HEK293 (cell line): ENCODE measurements at regions not wholly inside any gene's neighbourhood (a gene's known extent, or its start where the extent isn't known, plus 50 kb on each side); places are given as distances from the start of the nearest gene placed in this dataset.

Experiments used
- CTCF ChIA-PET: fragments of 350-600 bp; formaldehyde crosslinking; extraction: SDS; loops from one replicate; lab custom pipeline; 2021; ENCODE audit warnings: antibody characterized with exemption; lab: Yijun Ruan, JAX
- POLR2A ChIA-PET: fragments of 300-600 bp; formaldehyde crosslinking; extraction: SDS; loops from one replicate; lab custom pipeline; 2020; ENCODE audit warnings: antibody characterized with exemption, inconsistent platforms; lab: Yijun Ruan, JAX
- H3K27ac ChIP-seq: fragments of 200-500 bp; sonication (Bioruptor generic); 2 replicates; pipeline ENCODE4 v1.5.1; 2014; ENCODE audit warnings: low read depth, low read length, control low read depth, inconsistent platforms; ENCODE audit errors: extremely low read depth
- H3K36me3 ChIP-seq, 2 experiments: fragments of 200-500 bp in 1 of 2; sonication (Bioruptor generic) in 1 of 2; 1 replicate in 1 of 2; 2 replicates in 1 of 2; pipeline ENCODE4 v1.5.1; 2014 to 2017; ENCODE audit warnings: inconsistent platforms in 2 of 2, low read length in 2 of 2; ENCODE audit not compliant: control insufficient read depth in 2 of 2, insufficient read depth in 1 of 2
- H3K4me1 ChIP-seq: fragments of 200-500 bp; sonication (Bioruptor generic); 2 replicates; pipeline ENCODE4 v1.5.1; 2014; ENCODE audit warnings: mild to moderate bottlenecking, low read length, inconsistent platforms; ENCODE audit not compliant: control insufficient read depth, insufficient read depth
- H3K4me3 ChIP-seq: 2 replicates; pipeline ENCODE4 v1.5.1; 2011; ENCODE audit warnings: low read depth, mild to moderate bottlenecking, control low read depth, low read length, moderate library complexity
- H3K9me3 ChIP-seq: fragments of 200-500 bp; sonication (Bioruptor generic); 2 replicates; pipeline ENCODE4 v1.5.1; 2014; ENCODE audit warnings: low read depth, low read length, inconsistent platforms; ENCODE audit not compliant: control insufficient read depth, insufficient read depth
- GLI2 ChIP-seq: fragments of 450-650 bp; formaldehyde crosslinking; IDR thresholded peaks from 2 replicates; pipeline ENCODE4; 2017; ENCODE audit warnings: missing biosample characterization, missing genetic modification characterization, low read depth, borderline replicate concordance
- HIC1 ChIP-seq: fragments of 450-650 bp; formaldehyde crosslinking; IDR thresholded peaks from 2 replicates; pipeline ENCODE4 v1.5.1; 2016; ENCODE audit warnings: missing biosample characterization, missing genetic modification characterization
- OSR2 ChIP-seq: fragments of 450-650 bp; formaldehyde crosslinking; IDR thresholded peaks from 2 replicates; pipeline ENCODE4 v1.5.1; 2016; ENCODE audit warnings: missing biosample characterization, missing genetic modification characterization
- PRDM1 ChIP-seq: fragments of 450-650 bp; formaldehyde crosslinking; IDR thresholded peaks from 2 replicates; pipeline ENCODE4; 2016; ENCODE audit warnings: missing biosample characterization, missing genetic modification characterization
- REST ChIP-seq: fragments of 450-650 bp; formaldehyde crosslinking; IDR thresholded peaks from 2 replicates; pipeline ENCODE4 v1.5.1; 2016; ENCODE audit warnings: missing biosample characterization, missing genetic modification characterization
- ZFP3 ChIP-seq: fragments of 450-650 bp; formaldehyde crosslinking; IDR thresholded peaks from 2 replicates; pipeline ENCODE4 v1.5.1; 2016; ENCODE audit warnings: low read depth, missing biosample characterization, missing genetic modification characterization
- ZFP41 ChIP-seq: fragments of 450-650 bp; formaldehyde crosslinking; IDR thresholded peaks from 2 replicates; pipeline ENCODE4 v1.5.1; 2016; ENCODE audit warnings: missing biosample characterization, missing genetic modification characterization, borderline replicate concordance
- ZNF10 ChIP-seq: fragments of 450-650 bp; formaldehyde crosslinking; IDR thresholded peaks from 2 replicates; pipeline ENCODE4 v1.5.1; 2017; ENCODE audit warnings: missing biosample characterization, missing genetic modification characterization
- ZNF132 ChIP-seq: fragments of 450-650 bp; formaldehyde crosslinking; IDR thresholded peaks from 2 replicates; pipeline ENCODE4 v1.5.1; 2017; ENCODE audit warnings: missing biosample characterization, missing genetic modification characterization, borderline replicate concordance
- ZNF155 ChIP-seq: fragments of 450-650 bp; formaldehyde crosslinking; IDR thresholded peaks from 2 replicates; pipeline ENCODE4 v1.5.1; 2016; ENCODE audit warnings: missing biosample characterization, missing genetic modification characterization
- ZNF174 ChIP-seq: fragments of 450-650 bp; formaldehyde crosslinking; IDR thresholded peaks from 2 replicates; pipeline ENCODE4 v1.5.0; 2017; ENCODE audit warnings: missing biosample characterization, mild to moderate bottlenecking, missing genetic modification characterization
- ZNF202 ChIP-seq: fragments of 450-650 bp; formaldehyde crosslinking; IDR thresholded peaks from 2 replicates; pipeline ENCODE4 v1.5.1; 2016; ENCODE audit warnings: missing biosample characterization, missing genetic modification characterization, borderline replicate concordance
- ZNF37A ChIP-seq: fragments of 450-650 bp; IDR thresholded peaks from 2 replicates; pipeline ENCODE4 v1.5.1; 2018; ENCODE audit warnings: missing biosample characterization, missing genetic modification characterization
- ZNF404 ChIP-seq: fragments of 450-650 bp; formaldehyde crosslinking; IDR thresholded peaks from 2 replicates; pipeline ENCODE4 v1.5.1; 2017; ENCODE audit warnings: missing biosample characterization, missing genetic modification characterization
- ZNF48 ChIP-seq: fragments of 450-650 bp; formaldehyde crosslinking; IDR thresholded peaks from 2 replicates; pipeline ENCODE4 v1.5.1; 2016; ENCODE audit warnings: missing biosample characterization, missing genetic modification characterization
- ZNF501 ChIP-seq: fragments of 450-650 bp; formaldehyde crosslinking; IDR thresholded peaks from 2 replicates; pipeline ENCODE4 v1.5.1; 2016; ENCODE audit warnings: missing biosample characterization, missing genetic modification characterization
- ZNF639 ChIP-seq: fragments of 450-650 bp; formaldehyde crosslinking; IDR thresholded peaks from 2 replicates; pipeline ENCODE4 v1.5.1; 2016; ENCODE audit warnings: missing biosample characterization, missing genetic modification characterization
- ZNF664 ChIP-seq: fragments of 450-650 bp; formaldehyde crosslinking; IDR thresholded peaks from 2 replicates; pipeline ENCODE4 v1.5.1; 2016; ENCODE audit warnings: missing biosample characterization, missing genetic modification characterization
- ZNF792 ChIP-seq: fragments of 450-650 bp; formaldehyde crosslinking; IDR thresholded peaks from 2 replicates; pipeline ENCODE4 v1.5.1; 2016; ENCODE audit warnings: missing biosample characterization, missing genetic modification characterization
- ZNF843 ChIP-seq: fragments of 450-650 bp; formaldehyde crosslinking; IDR thresholded peaks from 2 replicates; pipeline ENCODE4 v1.5.1; 2016; ENCODE audit warnings: missing biosample characterization, missing genetic modification characterization
- ZSCAN4 ChIP-seq: fragments of 450-650 bp; formaldehyde crosslinking; IDR thresholded peaks from 2 replicates; pipeline ENCODE4 v1.5.1; 2017; ENCODE audit warnings: missing biosample characterization, missing genetic modification characterization

- no peak for TF ChIP-seq GLI2 (tag by site-specific recombination)
Measured at GRCh38 chr16:66189951-66190350, 176.5 kb upstream of the CDH5 start (continued).

- Histone ChIP-seq H3K4me3 (no peak overlapping the region), H3K27ac (no peak overlapping the region), H3K4me1 (no peaks in the 10 kb centered on the region), H3K9me3 (no peaks in the 10 kb centered on the region), H3K36me3 (no peaks in the 10 kb centered on the region)
- CTCF ChIA-PET, result interaction anchor here (0.6 kb wide), 1 partner anchor 923 kb away, joined by 3 read pairs; no protein-coding TSS in a partner anchor
- POLR2A ChIA-PET, result no interaction called here
- no peak for TF ChIP-seq ZNF132 (tag by site-specific recombination)
- no peak for TF ChIP-seq OSR2
- no peak for TF ChIP-seq PRDM1 (tag by site-specific recombination)
- no peak for TF ChIP-seq ZNF202 (tag by site-specific recombination)
- TF ChIP-seq ZNF843 (tag by site-specific recombination), result no peak
- no peak for TF ChIP-seq ZNF48
- no peak for TF ChIP-seq ZNF664 (tag by site-specific recombination)
- no peak for TF ChIP-seq ZFP41 (tag by site-specific recombination)
- TF ChIP-seq REST (tag by site-specific recombination), result no peak
- no peak for TF ChIP-seq ZNF404 (tag by site-specific recombination)
- TF ChIP-seq ZNF10 (tag by site-specific recombination), result no peak
- no peak for TF ChIP-seq ZNF174
- TF ChIP-seq ZNF155, result no peak
- no peak for TF ChIP-seq ZNF501
- no peak for TF ChIP-seq ZSCAN4 (tag by site-specific recombination)
Measured at GRCh38 chr16:66188917-66189725, 177.4 kb upstream of the CDH5 start.

GRCh38 chr16:66186251-66186785 lies 180.2 kb upstream of the CDH5 start:
- Histone ChIP-seq H3K4me3 (no peak overlapping the region), H3K9me3 (no peaks in the 10 kb centered on the region), H3K36me3 (no peaks in the 10 kb centered on the region), H3K27ac (no peak overlapping the region), H3K4me1 (no peaks in the 10 kb centered on the region)
- CTCF ChIA-PET, result no interaction called here
- TF ChIP-seq ZNF792 (no peak), ZNF37A (tag by site-specific recombination) (no peak), HIC1 (no peak), ZFP3 (tag by site-specific recombination) (no peak), ZNF639 (tag by site-specific recombination) (no peak)
- POLR2A ChIA-PET, result no interaction called here
